Lung microvascular endothelial cell (primary cell): ENCODE measurements at regions not wholly inside any gene's neighbourhood (a gene's known extent, or its start where the extent isn't known, plus 50 kb on each side); places are given as distances from the start of the nearest gene placed in this dataset.
A peak's percentile ranks its signal among the peaks of the same experiment; 100 is the strongest.

Experiments
- DNase-seq, 2 donors: peaks; one replicate each; pipeline versions ENCODE4 v3.0.0 to v3.0.0-alpha.2; 2010; ENCODE audit warnings: low read depth in 2 of 2

DNA sequence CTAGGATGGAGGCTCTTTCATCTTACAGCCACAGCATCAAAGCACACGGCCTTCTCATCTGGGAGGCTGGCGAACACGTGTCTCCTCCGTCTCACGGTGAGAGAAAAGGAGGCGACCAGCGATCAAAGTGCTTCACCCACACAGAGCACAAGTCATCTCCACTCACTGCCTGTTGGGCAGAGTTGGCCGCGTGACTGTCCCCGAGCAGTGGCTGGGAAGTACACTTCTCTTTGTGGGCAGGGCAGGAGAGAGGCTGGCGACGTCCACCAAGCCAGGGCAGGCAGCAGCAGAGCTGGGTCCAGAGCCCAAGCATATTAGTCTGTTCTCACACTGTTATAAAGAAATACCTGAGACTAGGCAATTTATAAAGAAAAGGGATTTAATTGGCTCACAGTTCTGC lies 64.1 kb upstream of the FOXC1 start:
- DNase-seq = no peak

DNA sequence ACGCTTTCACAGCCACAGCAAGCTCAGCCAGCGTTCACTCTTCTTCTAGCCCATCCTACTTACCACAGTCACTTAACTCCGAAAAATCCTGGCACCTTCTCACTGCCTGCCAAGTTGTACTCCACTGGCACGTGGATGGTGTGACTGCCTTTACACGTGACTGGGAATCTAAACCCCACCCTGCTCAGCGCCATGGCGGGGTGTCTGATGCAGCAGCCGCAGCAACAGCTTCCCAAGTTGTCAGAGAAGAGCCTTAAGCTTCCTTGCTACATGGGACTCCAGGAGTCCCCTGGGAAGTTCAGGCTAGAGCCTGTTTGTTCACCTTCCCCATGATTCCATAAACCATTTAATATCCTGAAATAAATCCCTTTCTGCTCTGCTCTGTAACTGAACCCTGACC lies 61.9 kb upstream of the FOXC1 start:
- DNase-seq = no peak

DNA sequence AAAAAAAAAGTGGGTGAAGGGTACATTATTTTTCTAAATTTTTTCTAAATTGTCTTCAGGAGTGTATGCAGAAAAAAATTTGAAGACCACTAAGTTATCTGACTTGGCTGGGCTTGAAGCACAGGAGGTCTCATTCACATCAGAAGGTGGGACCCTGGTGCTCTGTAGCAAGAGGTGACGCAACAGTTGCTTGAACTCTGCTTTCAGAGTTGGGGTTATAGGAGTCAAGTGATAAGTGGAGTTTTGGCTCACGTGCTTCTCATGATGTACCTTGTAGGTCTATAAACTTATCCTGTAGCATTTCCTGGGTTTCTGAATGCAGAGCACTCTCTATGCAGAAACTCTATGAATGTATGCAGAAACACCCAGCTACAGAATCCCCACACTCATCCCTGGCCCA lies 58.5 kb upstream of the FOXC1 start:
- DNase-seq = no peak

DNA sequence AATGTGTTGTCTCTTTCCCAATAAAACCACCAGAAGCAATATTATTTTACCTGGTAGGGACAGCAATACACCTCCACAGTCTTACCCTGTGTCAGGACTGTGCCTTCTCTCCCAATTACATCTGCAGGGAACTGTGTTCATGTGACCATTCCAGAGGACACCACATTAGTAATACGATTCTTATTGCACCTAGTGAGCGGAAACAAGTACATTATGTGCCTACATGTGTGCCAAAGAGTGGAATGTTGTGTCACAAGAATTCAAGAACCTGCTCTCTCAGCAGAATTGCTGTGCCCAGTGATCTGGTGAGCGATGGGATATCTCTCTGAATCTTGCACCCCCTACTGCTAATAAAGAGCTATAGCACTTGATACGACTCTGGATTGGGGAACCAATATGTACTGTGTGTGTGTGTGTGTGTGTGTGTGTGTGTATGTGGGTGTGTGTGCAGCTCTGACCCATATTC lies 57.4 kb upstream of the FOXC1 start:
- peak; percentile 36 to 60 for DNase-seq

DNA sequence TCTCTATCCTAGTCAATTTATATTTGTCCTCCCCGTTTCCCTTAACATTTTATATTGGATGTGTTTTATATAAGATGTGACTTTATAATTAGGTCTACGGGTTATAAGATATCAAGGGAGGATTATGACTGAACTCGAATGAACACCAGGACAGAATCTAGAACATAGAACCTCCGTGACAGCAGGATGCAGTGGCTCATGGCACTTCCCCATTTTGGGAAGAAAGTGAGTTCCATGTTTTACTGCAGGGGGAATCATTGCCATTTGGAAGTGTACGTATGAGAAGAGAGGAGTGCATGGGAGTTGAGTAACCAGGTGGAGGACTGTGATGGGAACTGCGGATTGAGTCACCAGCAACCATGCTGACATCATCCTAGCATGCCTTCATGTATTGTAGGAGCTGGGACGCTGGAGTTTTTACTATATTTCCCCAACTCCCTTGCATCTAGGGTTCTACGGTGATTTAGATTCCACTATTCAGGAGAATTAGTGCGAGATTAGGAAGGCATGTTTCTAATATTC lies 56.1 kb upstream of the FOXC1 start:
- DNase-seq = no peak

DNA sequence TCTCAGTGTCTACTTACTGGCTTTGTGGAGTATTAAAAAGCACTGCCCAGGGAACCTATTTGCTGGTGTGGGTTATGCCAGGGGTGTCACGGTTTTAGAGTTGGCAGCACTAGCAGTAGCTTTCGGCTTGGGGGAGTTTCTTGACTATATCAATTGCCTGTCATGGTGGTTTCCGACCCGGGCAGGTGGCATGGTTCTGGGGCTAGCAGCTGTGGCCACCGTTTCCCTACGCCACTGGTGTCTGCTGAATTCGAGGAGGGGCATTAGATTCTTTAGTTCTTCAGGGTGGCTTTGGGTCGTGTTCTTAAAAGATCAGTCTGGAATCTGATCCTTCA lies 55.6 kb upstream of the FOXC1 start:
- DNase-seq = no peak

DNA sequence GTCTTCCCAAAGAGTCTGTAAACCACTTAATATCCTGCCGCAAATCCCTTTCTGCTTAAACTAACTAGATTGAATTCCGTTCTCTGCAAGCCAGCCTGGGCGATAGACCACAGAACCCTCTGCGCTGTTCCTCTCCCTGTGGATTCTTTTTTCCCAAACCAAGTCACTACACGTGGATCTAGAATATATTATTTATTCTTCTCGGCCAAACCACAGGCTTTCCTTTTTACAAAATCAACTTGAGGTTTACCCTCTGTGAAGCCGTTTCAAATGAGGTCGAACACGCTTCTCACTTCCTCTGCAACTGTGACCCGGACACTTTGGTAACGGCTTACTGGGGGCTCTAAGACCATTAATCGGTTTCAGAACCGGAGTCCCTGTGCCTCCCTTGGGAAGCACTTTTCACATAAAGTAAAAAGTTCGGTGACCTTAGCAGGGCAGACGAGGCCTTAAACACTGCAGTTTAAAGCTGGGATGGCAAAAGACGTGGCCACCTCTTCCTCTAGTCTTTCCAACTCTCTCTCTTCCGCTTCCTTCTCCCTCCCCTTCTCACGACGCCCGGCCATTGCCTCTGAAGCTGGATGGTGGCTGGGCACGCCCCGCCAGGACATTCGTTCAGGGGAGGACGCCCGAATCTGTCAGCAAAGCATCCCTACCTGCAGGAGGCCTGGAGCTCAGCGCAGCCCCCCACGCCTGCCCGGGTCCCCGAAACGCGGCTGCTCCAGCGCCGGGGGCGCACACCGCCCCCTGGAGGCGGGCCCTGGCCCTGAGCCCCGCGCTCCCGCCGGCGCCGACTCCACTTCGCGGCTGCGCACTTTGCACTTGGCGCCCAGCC lies 55.0 kb upstream of the FOXC1 start:
- DNase-seq = peak; percentile 15 to 67

DNA sequence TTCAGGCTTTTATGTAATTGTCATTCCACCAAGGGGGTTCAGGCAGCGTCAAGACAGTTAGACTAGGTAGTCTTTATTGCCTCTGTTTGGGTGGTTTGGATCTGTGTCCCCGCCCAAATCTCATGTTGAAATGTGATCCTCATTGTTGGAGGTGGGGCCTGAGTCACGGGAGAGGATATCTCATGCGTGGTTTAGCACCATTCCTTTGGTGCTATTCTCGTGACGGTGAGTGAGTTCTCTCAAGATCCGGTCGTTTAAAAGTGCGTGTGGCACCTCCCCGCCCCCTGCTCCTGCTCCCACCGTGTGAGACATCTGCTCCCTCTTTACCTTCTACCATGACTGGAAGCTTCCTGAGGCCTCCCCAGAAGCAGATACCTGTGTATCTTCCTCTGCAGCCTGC lies 51.3 kb upstream of the FOXC1 start:
- DNase-seq = no peak
